ENCODE measurements at regions not wholly inside any gene's neighbourhood (a gene's known extent, or its start where the extent isn't known, plus 50 kb on each side); places are given as distances from the start of the nearest gene placed in this dataset.

DNA sequence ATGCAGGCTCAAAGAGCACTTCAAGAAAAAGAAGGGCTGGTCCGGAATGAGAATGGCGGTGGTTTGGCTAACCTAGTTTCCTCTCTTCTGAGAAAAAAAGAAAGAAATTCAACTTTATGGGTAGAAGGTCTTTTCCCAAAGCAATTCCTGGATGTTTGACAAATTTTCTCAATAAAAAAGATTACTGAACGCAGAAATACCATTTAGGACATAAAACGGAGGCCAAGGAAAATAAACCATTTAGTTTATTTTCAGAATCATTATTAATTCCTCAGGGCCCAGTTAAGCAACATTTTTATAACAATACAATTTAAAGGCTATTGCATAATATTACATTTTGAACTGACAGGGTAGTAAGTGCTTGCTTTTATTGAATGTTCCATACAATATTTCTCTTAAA is 284.6 kb upstream of the ANKRD30A start:
- Histone ChIP-seq H3K9me3 (no peaks in the 10 kb centered on the region), H3K27ac (no peak overlapping the region), H3K36me3 (no peaks in the 10 kb centered on the region), H3K4me1 (no peaks in the 10 kb centered on the region), H3K27me3 (no peaks in the 10 kb centered on the region), H3K4me3 (no peak overlapping the region)
- no peak for DNase-seq
- no peak for TF ChIP-seq POLR2A (IDR thresholded peaks at IDR 0.05)
- TF ChIP-seq, protein P1, sequence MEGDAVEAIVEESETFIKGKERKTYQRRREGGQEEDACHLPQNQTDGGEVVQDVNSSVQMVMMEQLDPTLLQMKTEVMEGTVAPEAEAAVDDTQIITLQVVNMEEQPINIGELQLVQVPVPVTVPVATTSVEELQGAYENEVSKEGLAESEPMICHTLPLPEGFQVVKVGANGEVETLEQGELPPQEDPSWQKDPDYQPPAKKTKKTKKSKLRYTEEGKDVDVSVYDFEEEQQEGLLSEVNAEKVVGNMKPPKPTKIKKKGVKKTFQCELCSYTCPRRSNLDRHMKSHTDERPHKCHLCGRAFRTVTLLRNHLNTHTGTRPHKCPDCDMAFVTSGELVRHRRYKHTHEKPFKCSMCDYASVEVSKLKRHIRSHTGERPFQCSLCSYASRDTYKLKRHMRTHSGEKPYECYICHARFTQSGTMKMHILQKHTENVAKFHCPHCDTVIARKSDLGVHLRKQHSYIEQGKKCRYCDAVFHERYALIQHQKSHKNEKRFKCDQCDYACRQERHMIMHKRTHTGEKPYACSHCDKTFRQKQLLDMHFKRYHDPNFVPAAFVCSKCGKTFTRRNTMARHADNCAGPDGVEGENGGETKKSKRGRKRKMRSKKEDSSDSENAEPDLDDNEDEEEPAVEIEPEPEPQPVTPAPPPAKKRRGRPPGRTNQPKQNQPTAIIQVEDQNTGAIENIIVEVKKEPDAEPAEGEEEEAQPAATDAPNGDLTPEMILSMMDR (IDR thresholded peaks at IDR 0.05), result no peak

GRCh38 chr10:36837416-36837815 is 288.0 kb upstream of the ANKRD30A start:
- no peaks in the 10 kb centered on the region for H3K27me3 ChIP-seq
- no peak for DNase-seq
- H3K9me3 ChIP-seq, result no peaks in the 10 kb centered on the region
- H3K4me1 ChIP-seq, result no peaks in the 10 kb centered on the region
- TF ChIP-seq, protein P1 (IDR thresholded peaks at IDR 0.05), result no peak
- TF ChIP-seq POLR2A (IDR thresholded peaks at IDR 0.05), result no peak
- no peak overlapping the region for H3K27ac ChIP-seq
- no peak overlapping the region for H3K4me3 ChIP-seq
- H3K36me3 ChIP-seq, result no peaks in the 10 kb centered on the region

GRCh38 chr10:36819781-36820180 is 305.6 kb upstream of the ANKRD30A start:
- Histone ChIP-seq H3K36me3 (no peaks in the 10 kb centered on the region), H3K4me1 (no peaks in the 10 kb centered on the region), H3K4me3 (no peak overlapping the region), H3K9me3 (no peaks in the 10 kb centered on the region), H3K27me3 (no peaks in the 10 kb centered on the region), H3K27ac (no peak overlapping the region)
- no peak for TF ChIP-seq POLR2A (IDR thresholded peaks at IDR 0.05)
- TF ChIP-seq, protein P1 (IDR thresholded peaks at IDR 0.05), result no peak
- no peak for DNase-seq

DNA sequence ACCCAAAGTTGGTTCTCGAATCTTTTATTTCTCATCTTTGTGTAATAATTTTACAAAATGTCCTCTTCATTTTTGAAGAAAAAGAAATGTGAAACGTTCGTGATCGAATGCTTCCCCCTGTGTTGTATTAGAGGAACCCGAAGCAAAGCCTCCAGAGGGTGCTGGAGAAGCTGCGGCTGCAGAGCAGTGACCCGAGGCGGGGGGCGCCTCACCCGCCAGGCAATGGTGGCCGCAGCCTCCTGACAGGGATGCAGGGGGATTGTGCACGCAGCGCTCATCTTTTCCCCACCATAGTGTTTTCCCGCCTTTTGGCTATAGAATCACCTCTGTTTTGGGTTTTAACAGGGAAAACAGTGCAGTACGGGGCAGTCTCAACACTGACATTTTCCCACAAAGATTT is 307.5 kb upstream of the ANKRD30A start:
- H3K27ac ChIP-seq, result no peak overlapping the region
- H3K36me3 ChIP-seq, result no peaks in the 10 kb centered on the region
- TF ChIP-seq, protein P1 (IDR thresholded peaks at IDR 0.05), result no peak
- TF ChIP-seq POLR2A (IDR thresholded peaks at IDR 0.05), result no peak
- DNase-seq, result no peak
- no peaks in the 10 kb centered on the region for H3K9me3 ChIP-seq
- no peaks in the 10 kb centered on the region for H3K4me1 ChIP-seq
- H3K4me3 ChIP-seq, result no peak overlapping the region
- no peaks in the 10 kb centered on the region for H3K27me3 ChIP-seq

DNA sequence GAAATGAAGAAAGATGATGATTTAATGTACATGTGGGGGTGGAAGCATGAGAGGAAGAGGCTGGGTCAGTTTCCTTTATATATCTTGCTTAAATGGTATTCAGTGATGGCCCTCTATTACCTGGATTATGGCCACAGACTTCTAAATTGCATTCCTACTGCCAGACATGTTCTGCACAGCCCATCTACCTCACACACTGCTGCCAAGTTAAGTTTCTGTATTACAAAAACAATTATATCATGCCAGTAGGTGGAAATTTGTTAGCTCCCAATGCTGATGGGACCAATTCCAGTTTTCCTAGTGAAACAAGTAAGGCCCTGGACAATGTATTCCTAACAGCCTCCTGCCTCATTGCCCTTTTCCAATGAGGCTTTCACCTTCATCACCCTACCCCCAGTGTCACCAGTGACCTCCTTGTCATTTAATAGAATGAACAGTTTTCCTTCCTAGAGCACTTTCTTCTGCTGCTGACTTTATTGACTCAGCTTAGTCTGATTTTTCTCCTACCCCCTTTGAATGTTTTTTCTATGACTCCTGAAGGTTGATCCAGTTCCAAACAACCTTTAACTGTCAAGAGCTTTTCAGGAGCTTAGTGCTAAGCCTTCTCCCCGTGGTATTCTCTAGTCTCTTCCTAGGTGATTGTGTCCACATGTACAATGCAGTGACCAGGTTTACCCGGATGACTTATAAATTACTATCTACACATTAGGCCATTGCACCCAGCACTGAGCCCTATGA is 316.6 kb upstream of the ANKRD30A start:
- Histone ChIP-seq H3K4me3 (no peak overlapping the region), H3K9me3 (no peaks in the 10 kb centered on the region), H3K4me1 (no peaks in the 10 kb centered on the region), H3K27me3 (no peaks in the 10 kb centered on the region), H3K27ac (no peak overlapping the region), H3K36me3 (no peaks in the 10 kb centered on the region)
- no peak for DNase-seq
- TF ChIP-seq, protein P1 (IDR thresholded peaks at IDR 0.05), result no peak
- TF ChIP-seq POLR2A (IDR thresholded peaks at IDR 0.05), result no peak

Measured in Peyer's patch (tissue), 4 donors.